NCI-H82 treated with DMSO at 0.1 percent for 48 hours (cell line): ENCODE measurements at regions not wholly inside any gene's neighbourhood (a gene's known extent, or its start where the extent isn't known, plus 50 kb on each side); places are given as distances from the start of the nearest gene placed in this dataset.

Experiments used
- DNase-seq: peaks from one replicate; lab custom pipeline; 2025; ENCODE audit not compliant: unreplicated experiment; lab: John Stamatoyannopoulos, UW

DNA sequence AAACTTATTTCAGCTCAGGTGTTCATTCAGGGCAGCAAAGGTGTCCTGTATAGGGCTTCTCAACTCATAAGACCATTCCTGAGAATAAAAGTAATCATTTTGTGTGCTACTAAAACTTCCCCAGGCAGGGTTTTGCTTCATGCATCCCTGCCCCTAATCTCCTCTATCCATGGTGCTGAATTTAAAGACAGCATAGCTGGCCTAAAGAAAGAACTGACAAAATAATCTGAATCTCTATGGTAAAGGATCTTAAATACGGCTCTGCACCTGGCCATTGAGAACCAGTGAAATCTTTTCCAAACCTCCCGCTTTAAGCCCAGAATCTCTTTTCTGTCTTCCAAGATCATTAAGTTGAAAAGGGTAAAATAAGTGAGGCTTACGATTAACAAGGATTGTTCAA, 292.1 kb upstream of the KLHL29 start:
- DNase-seq, result no peak

DNA sequence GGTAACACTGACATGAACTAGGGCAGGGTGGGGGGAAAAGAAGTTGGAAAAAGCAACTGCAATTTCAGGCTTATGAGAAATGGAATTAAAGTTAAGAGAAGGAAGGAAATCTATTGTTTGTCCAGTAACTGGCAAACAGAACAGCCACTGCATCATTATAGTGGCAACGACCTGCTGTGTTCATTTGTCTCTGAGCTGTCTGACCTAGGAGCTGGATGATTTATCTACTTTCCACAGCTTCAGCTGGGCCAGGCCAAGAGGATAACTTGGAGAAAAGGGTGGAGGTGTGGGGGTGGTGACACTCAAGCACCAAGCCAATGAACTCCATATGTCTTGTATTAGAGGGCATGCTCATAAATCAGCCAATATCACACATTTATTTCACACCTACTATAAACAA, 291.5 kb upstream of the KLHL29 start:
- no peak for DNase-seq

DNA sequence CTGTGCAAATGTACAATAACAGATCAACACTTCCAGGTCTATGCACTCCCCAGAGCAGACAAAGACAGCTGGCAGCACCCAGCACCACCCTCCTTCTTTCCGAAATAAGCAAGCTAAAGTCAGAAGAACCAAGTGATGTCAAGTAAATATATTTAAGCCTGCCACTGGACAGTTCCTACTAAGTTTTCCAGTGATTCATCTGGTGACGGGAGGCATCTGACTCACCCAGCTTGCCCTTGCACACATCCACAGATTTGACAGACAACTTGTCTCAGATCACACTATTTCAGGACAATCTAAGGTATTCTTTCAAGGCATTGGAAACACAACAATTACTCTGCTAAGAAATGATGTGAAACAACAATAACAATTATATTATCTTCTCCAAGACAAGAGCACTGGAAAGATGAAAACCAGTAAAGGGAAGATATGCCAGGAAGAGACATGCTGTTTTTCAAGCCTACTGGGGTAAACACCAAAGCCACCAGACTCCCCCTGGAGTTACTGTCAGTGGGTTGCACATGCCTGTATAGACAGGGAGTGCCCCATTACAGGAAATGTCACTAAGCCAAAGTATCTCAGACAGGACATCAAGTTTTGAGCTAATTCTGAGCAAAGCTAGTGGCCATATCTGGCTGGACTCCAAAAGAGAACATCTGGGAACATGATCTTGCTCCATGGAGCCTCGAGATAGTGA, 287.9 kb upstream of the KLHL29 start:
- DNase-seq, result no peak

GRCh38 chr2:23100406-23100805, 284.6 kb upstream of the KLHL29 start:
- no peak for DNase-seq

DNA sequence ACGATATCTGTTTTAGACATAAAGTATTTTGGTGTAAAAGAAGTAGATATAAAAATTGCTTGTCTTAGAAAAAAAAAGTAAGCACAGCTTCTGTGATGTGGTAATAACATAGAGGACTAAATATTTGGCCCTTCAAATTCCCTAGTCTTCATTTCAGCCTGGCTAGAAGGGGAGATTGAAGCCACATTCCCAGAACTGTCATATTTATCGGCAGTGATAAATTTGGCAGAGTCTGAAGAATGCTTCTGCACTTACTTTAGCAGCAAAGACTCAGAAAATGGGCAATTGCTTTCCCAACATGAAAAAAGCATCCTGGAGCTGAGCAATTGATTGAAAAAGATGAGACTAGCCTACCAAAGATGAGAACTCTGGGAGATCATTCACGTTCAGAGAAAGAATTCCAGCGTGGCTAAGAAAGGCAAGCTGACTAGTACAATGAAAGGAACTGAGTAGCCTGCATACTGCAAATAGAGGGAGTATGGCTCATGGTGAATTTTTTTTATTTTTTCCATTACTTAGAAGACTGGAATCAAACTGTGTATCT, 278.7 kb upstream of the KLHL29 start:
- DNase-seq, result no peak

DNA sequence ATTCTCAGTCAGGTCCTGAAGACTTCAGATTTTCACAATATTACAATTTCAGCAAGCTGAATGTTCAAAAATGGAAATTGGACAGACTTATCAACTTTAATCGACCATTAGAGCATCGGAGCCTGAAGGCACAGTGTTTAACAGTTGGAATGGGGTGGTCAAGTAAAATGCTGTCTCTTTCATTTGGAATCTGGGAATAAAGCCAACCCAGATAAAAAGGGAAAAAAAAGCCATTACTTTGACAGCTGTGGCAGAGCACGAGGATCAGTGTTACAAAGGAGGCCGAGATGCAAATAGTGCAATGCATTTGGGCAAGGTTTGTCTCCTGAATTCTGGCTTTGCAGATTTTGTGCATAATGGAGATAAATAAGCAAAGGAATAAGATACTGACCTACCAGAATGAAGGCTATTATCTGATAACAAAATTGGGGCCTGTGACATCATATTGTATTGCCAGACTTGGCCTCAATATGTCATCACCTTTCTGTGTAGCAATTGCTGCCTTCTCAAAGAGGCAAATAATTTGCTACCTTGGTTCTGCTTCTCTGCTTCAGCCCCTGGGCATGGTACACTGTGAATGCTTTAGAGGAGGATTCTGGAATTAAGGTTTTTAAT, 277.5 kb upstream of the KLHL29 start:
- DNase-seq, result no peak

GRCh38 chr2:23111263-23111662, 273.7 kb upstream of the KLHL29 start:
- no peak for DNase-seq

DNA sequence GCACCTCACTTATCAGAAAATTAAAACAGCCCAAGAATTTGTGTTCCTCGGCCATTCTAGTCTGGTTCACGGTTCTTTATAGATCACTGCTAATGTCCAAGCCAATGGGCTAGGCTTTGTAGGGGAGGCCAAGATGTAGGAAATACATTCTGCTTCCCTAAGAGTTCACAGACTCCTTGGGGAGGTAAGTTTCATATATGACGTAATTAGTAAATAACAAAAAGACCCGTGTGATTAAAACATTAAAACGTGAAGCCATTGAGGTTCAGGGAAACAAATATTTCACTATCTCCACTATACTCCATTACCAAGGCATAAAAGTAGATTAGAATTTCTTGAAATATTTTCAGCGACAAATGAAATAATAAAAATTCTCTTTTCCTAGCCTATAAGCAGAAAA, 272.5 kb upstream of the KLHL29 start:
- DNase-seq, result no peak

GRCh38 chr2:23114299-23114698, 270.7 kb upstream of the KLHL29 start:
- DNase-seq, result no peak

DNA sequence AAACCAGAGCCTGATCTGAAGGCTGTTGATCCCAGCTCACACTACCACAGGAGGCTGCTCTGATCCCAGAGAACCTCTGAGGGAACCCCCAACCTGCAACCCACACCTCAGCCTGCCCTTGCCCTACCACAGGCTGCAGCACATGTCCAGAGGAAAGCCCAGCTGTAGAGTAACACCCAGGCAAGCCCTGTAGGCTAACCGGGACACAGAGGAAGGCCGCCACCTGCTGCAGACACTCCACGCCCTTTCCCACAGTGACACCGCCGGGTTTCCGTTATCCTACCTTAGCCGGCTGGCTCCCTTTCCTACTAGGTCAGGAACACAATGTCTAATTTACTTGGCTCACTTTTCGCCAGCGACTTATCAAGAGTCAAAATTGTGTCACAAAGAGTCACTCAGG, 266.7 kb upstream of the KLHL29 start:
- no peak for DNase-seq

- DNase-seq, result no peak
These were observed 266.1 kb upstream of the KLHL29 start for GRCh38 chr2:23118894-23119293.

- DNase-seq, result no peak
These were observed 264.8 kb upstream of the KLHL29 start for GRCh38 chr2:23120161-23120560.

DNA sequence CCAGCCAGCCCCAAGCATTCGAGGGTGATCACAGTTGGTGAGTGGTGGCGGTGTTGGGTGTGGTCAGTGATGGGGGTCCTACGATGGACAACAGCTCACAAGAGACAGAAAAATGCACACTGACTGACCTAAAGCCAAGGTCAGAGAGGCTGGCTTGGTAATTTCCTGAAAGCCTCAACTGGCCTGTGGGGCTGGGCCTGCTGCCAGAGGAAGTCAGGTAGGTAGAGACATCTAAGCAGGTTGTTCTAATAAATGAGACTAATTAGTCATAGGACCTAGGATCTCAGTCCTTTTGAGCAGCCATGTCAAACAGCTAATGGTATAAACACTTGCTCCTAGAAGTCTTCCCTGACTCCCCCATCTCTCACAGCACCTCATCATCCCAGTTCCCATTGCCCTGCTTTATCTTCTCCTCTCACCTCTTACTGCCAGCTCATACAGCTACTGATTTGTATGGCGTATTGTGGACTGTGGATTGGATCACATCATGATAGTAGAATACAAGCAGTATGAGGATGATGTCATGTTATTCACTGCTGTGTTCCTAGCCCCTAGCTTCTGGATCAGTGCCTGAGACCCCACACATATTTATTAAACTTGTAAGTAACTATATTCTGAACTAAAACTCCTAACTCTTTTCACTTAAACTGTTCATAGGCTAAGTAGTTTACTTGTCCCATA, 262.9 kb upstream of the KLHL29 start:
- no peak for DNase-seq

GRCh38 chr2:23122681-23123215, 262.2 kb upstream of the KLHL29 start:
- DNase-seq, result no peak

GRCh38 chr2:23123686-23124085, 261.3 kb upstream of the KLHL29 start:
- no peak for DNase-seq

GRCh38 chr2:23124214-23124750, 260.7 kb upstream of the KLHL29 start:
- no peak for DNase-seq

GRCh38 chr2:23127465-23127864, 257.5 kb upstream of the KLHL29 start:
- DNase-seq, result no peak

DNA sequence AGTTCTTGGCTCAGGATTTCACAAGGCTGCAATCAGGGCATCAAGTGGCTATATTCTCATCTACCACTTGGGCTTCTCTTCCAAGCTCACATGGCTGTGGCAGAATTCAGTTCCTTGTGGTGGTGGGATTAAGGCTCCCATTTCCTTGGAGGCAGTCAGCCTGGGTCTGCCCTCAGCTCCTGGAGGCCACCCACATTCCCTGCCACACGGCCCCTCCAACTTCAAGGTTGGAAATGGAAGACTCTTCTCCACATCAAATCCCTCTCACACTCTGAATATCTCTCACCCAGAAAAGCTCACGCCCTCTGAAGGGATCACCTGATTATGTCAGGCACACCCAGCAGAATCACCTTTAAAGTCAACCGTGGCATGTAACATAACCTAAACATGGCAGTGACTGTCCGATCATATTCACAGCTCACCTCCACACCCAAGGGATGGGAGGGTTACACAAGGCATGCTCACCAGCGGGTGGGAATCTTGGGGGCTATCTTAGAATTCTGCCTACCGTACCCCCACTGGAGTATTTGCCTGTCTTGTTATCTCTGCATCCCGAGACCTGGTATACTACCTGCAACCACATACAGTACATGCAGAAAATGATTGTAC, 256.2 kb upstream of the KLHL29 start:
- no peak for DNase-seq

- DNase-seq, result no peak
These were observed 253.9 kb upstream of the KLHL29 start for GRCh38 chr2:23131066-23131575.

DNA sequence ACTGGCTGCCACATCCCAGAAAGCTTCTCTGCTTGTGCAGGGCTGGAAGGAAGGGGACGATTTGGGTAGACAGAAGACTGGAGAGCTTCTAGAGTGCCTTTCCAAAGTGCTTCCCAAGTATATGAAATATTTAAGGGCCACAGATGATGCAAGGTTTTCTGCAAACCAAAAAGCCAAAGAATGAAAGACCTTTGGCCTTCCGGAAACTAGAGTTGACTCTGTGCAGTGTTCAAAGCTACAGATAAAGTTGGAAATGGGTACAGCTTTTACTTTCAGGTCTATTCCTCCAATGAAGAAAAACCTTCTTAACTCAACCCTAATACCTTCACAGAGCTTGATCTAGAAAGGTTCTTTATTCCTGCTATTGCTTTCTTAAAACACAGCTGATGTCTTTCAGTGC, 253.0 kb upstream of the KLHL29 start:
- no peak for DNase-seq
